ENCODE measurements at regions not wholly inside any gene's neighbourhood (a gene's known extent, or its start where the extent isn't known, plus 50 kb on each side); places are given as distances from the start of the nearest gene placed in this dataset.

DNA sequence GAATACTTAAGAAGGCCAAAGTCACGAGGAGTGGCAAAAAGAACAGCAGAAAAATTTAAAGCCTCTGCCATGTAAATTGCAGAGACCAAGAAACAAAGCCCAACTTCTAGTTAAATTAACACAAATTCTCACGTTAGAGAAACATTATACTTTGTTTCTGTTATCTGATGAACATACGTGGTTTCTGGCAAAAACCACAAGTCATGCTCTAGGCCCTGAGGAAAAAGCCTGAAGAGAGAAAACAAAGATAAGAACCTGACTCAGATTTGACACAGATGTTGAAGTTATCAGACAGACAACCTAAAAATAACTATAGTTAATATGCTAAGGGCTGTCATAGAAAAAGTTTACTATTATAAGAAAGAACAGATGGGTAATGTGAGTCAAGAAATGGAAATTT lies 149.1 kb upstream of the PCDH10 start:
- no peaks in the 10 kb centered on the region for H3K4me1 ChIP-seq (ENCODE audit: control insufficient read depth in 1 of 2, insufficient read depth in 2 of 2, low read length in 2 of 2)
- H3K9me2 ChIP-seq (ENCODE audit: insufficient read depth) = no peaks in the 10 kb centered on the region
- BruUV-seq (replicated peaks) = no TSS peak
- no peak for DNase-seq (ENCODE audit: low read depth, low spot score)
- no peaks in the 10 kb centered on the region for H3K36me3 ChIP-seq (ENCODE audit: control insufficient read depth in 1 of 2, insufficient read depth in 2 of 2, low read length in 2 of 2)
- ChIA-PET CTCF (no interaction called here), POLR2A (no interaction called here), RAD21 (ENCODE audit: low non-redundant PET in 1 of 2, low total read pairs in 2 of 2, uncharacterized antibody in 2 of 2, unreplicated experiment in 2 of 2) (no interaction called here)
- H3K27me3 ChIP-seq (ENCODE audit: insufficient read depth, low read length) = no peaks in the 10 kb centered on the region
- H3K9me3 ChIP-seq (ENCODE audit: control insufficient read depth in 1 of 2, insufficient read depth in 1 of 2, low read depth in 1 of 2, low read length in 2 of 2) = no peaks in the 10 kb centered on the region
- no peak overlapping the region for H2AFZ ChIP-seq (ENCODE audit: low read depth, low read length, poor library complexity, severe bottlenecking)
- no peaks in the 10 kb centered on the region for H3K79me2 ChIP-seq (ENCODE audit: insufficient read depth, low read length)
- no peak for TF ChIP-seq SP1 (IDR thresholded peaks at IDR 0.05; ENCODE audit: low read depth)
- no peak for TF ChIP-seq POLR2A (IDR thresholded peaks at IDR 0.05; ENCODE audit: borderline replicate concordance, extremely low read depth, insufficient read depth, insufficient read length)
- no peak for TF ChIP-seq MAX (IDR thresholded peaks at IDR 0.05)
- TF ChIP-seq ATF3 (IDR thresholded peaks at IDR 0.05) = no peak
- no peak for TF ChIP-seq EZH2phosphoT487 (IDR thresholded peaks at IDR 0.05; ENCODE audit: borderline replicate concordance)
- TF ChIP-seq, protein P1, sequence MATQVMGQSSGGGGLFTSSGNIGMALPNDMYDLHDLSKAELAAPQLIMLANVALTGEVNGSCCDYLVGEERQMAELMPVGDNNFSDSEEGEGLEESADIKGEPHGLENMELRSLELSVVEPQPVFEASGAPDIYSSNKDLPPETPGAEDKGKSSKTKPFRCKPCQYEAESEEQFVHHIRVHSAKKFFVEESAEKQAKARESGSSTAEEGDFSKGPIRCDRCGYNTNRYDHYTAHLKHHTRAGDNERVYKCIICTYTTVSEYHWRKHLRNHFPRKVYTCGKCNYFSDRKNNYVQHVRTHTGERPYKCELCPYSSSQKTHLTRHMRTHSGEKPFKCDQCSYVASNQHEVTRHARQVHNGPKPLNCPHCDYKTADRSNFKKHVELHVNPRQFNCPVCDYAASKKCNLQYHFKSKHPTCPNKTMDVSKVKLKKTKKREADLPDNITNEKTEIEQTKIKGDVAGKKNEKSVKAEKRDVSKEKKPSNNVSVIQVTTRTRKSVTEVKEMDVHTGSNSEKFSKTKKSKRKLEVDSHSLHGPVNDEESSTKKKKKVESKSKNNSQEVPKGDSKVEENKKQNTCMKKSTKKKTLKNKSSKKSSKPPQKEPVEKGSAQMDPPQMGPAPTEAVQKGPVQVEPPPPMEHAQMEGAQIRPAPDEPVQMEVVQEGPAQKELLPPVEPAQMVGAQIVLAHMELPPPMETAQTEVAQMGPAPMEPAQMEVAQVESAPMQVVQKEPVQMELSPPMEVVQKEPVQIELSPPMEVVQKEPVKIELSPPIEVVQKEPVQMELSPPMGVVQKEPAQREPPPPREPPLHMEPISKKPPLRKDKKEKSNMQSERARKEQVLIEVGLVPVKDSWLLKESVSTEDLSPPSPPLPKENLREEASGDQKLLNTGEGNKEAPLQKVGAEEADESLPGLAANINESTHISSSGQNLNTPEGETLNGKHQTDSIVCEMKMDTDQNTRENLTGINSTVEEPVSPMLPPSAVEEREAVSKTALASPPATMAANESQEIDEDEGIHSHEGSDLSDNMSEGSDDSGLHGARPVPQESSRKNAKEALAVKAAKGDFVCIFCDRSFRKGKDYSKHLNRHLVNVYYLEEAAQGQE (IDR thresholded peaks at IDR 0.05; ENCODE audit: low read depth) = no peak
- TF ChIP-seq EZH2 (IDR thresholded peaks at IDR 0.05) = no peak
- TF ChIP-seq TCF7L2 (IDR thresholded peaks at IDR 0.05; ENCODE audit: borderline replicate concordance, extremely low read depth, insufficient read depth, insufficient read length) = no peak
- TF ChIP-seq CEBPB (IDR thresholded peaks at IDR 0.05; ENCODE audit: low read depth) = no peak
- TF ChIP-seq YY1 (IDR thresholded peaks at IDR 0.05; ENCODE audit: extremely low read depth, insufficient replicate concordance, low read depth, low read length) = no peak
- no peak for TF ChIP-seq JUND (IDR thresholded peaks at IDR 0.05)
- TF ChIP-seq EGR1 (IDR thresholded peaks at IDR 0.05; ENCODE audit: low read depth) = no peak
- no peak for TF ChIP-seq FOSL1 (IDR thresholded peaks at IDR 0.05; ENCODE audit: low read depth)
- no peak for TF ChIP-seq RAD21 (IDR thresholded peaks at IDR 0.05; ENCODE audit: low read depth)
- no peak for TF ChIP-seq ELF1 (IDR thresholded peaks at IDR 0.05; ENCODE audit: borderline replicate concordance, low read depth)
- intact Hi-C loops (cut with micrococcal nuclease) = no loop called here
- H3K9ac ChIP-seq (ENCODE audit: low read length) = no peak overlapping the region
- no peak overlapping the region for H3K4me2 ChIP-seq (ENCODE audit: low read length)
- H4K20me1 ChIP-seq (ENCODE audit: insufficient read depth) = no peaks in the 10 kb centered on the region
- ATAC-seq = no peak
- H3K4me3 ChIP-seq (replicated peaks in 1 of 2; ENCODE audit: low read depth in 1 of 2, low read length in 2 of 2) = no peak overlapping the region
- no peak overlapping the region for H3K27ac ChIP-seq (ENCODE audit: low read depth, low read length)
